Transverse colon (tissue), 4 donors: ENCODE measurements at regions not wholly inside any gene's neighbourhood (a gene's known extent, or its start where the extent isn't known, plus 50 kb on each side); places are given as distances from the start of the nearest gene placed in this dataset.

Source experiments
- DNase-seq: peaks from one replicate; pipeline ENCODE4 v3.0.0-alpha.2; 2019
- H3K27ac ChIP-seq, 4 donors: fragments of 200-600 bp; sonication (generic); 2 replicates each; pipeline ENCODE4 v1.5.1; 2016 to 2018; ENCODE audit warnings: inconsistent platforms in 4 of 4
- H3K27me3 ChIP-seq: fragments of 200-600 bp; sonication (generic); 2 replicates; pipeline ENCODE4 v1.5.1; 2017; ENCODE audit warnings: inconsistent platforms
- H3K36me3 ChIP-seq, 4 donors: fragments of 200-600 bp; sonication (generic); 2 replicates each; pipeline ENCODE4 v1.5.1; 2017 to 2019; ENCODE audit warnings: inconsistent platforms in 4 of 4
- H3K4me1 ChIP-seq, 4 donors: fragments of 200-600 bp; sonication (generic); 2 replicates each; pipeline ENCODE4 v1.5.1; 2017 to 2020; ENCODE audit warnings: inconsistent platforms in 4 of 4
- H3K4me3 ChIP-seq, 4 donors: fragments of 200-600 bp; sonication (generic); 1 replicate in 1 of 4; 2 replicates in 3 of 4; pipeline versions ENCODE4 v1.5.1 to v1.6.1; 2017 to 2019; ENCODE audit warnings: inconsistent platforms in 4 of 4
- H3K9me3 ChIP-seq, 2 donors: fragments of 200-600 bp; sonication (generic); 2 replicates each; pipeline ENCODE4 v1.5.1; 2017 to 2019; ENCODE audit warnings: inconsistent platforms in 2 of 2
- EP300 ChIP-seq: sonication (generic); formaldehyde crosslinking; IDR thresholded peaks from one replicate; pipeline ENCODE4 v1.6.1; 2017; ENCODE audit warnings: antibody characterized with exemption, low read depth
- POLR2A ChIP-seq: fragments of 450-650 bp; IDR thresholded peaks from one replicate; pipeline ENCODE4 v1.6.1; 2016; ENCODE audit warnings: antibody characterized with exemption, mild to moderate bottlenecking, moderate library complexity
- POLR2AphosphoS5 ChIP-seq, 3 donors: sonication (generic); formaldehyde crosslinking; IDR thresholded peaks; one replicate each; pipeline ENCODE4 v1.6.1; 2016; ENCODE audit warnings: antibody characterized with exemption in 3 of 3
- WGBS, 2 donors: methylation state at CpG; one replicate each; pipeline ENCODE4 v1.1.5; 2018; ENCODE audit warnings: low coverage in 1 of 2; 5-methylcytosine and 5-hydroxymethylcytosine counted together
- in situ Hi-C, 4 donors: fragments of 200-750 bp; cut with MboI; loops; one replicate each; pipeline versions ENCODE4 v1.15.0 to v1.15.1; 2017; ENCODE audit warnings: low sequenced_read_pairs in 3 of 4, low pct_ligation_motif_present in 1 of 4, low pct_unique_long_range_greater_than_20kb in 1 of 4
- intact Hi-C: fragments of 100-400 bp; cut with DNase I; formaldehyde crosslinking; loops from one replicate; pipeline ENCODE4 v1.15.1; 2023; ENCODE audit warnings: low total_unique reads
- TF ChIP-seq, protein P1 (sequence below), 5 experiments: fragments of 200-600 bp in 3 of 5; fragments of 450-650 bp in 2 of 5; sonication (generic) in 3 of 5; IDR thresholded peaks; 1 replicate in 2 of 5; 2 replicates in 3 of 5; pipeline ENCODE4 v1.5.1; 2016 to 2017; ENCODE audit warnings: antibody characterized with exemption in 5 of 5, inconsistent platforms in 3 of 5, mild to moderate bottlenecking in 2 of 5, moderate library complexity in 1 of 5

- TF ChIP-seq POLR2AphosphoS5 (IDR thresholded peaks at IDR 0.05) (no peak), EP300 (no peak), POLR2A (no peak)
- TF ChIP-seq, protein P1, sequence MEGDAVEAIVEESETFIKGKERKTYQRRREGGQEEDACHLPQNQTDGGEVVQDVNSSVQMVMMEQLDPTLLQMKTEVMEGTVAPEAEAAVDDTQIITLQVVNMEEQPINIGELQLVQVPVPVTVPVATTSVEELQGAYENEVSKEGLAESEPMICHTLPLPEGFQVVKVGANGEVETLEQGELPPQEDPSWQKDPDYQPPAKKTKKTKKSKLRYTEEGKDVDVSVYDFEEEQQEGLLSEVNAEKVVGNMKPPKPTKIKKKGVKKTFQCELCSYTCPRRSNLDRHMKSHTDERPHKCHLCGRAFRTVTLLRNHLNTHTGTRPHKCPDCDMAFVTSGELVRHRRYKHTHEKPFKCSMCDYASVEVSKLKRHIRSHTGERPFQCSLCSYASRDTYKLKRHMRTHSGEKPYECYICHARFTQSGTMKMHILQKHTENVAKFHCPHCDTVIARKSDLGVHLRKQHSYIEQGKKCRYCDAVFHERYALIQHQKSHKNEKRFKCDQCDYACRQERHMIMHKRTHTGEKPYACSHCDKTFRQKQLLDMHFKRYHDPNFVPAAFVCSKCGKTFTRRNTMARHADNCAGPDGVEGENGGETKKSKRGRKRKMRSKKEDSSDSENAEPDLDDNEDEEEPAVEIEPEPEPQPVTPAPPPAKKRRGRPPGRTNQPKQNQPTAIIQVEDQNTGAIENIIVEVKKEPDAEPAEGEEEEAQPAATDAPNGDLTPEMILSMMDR (IDR thresholded peaks at IDR 0.05), result no peak
Measured at GRCh38 chr12:5123921-5124320, 80.2 kb downstream of the KCNA5 start.

GRCh38 chr12:5124401-5124800 lies 80.7 kb downstream of the KCNA5 start:
- H3K27ac ChIP-seq, result no peak overlapping the region
- no peak overlapping the region for H3K4me3 ChIP-seq
- H3K4me1 ChIP-seq, result no peaks in the 10 kb centered on the region
- TF ChIP-seq POLR2AphosphoS5 (IDR thresholded peaks at IDR 0.05), result no peak
- TF ChIP-seq EP300, result no peak
- TF ChIP-seq, protein P1 (IDR thresholded peaks at IDR 0.05), result no peak
- TF ChIP-seq POLR2A, result no peak
- H3K9me3 ChIP-seq, result no peaks in the 10 kb centered on the region
- no peak for DNase-seq
- H3K27me3 ChIP-seq, result peaks cover 14% of the 10 kb centered on the region
- in situ Hi-C loops, result no loop called here
- H3K36me3 ChIP-seq, result no peaks in the 10 kb centered on the region
- intact Hi-C loops, result no loop called here

More at GRCh38 chr12:5123921-5124320, 80.2 kb downstream of the KCNA5 start:
- no peak overlapping the region for H3K27ac ChIP-seq
- H3K4me1 ChIP-seq, result no peaks in the 10 kb centered on the region
- WGBS, 2 donors, result 77% methylated on average over 2 of the region's 2 CpGs; no CpG with 5 or more reads in 1 of the 2 donors
- no peak for DNase-seq
- intact Hi-C loops (no loop called here), in situ Hi-C loops (no loop called here)
- peaks cover 12% of the 10 kb centered on the region for H3K27me3 ChIP-seq
- no peaks in the 10 kb centered on the region for H3K36me3 ChIP-seq
- no peak overlapping the region for H3K4me3 ChIP-seq
- H3K9me3 ChIP-seq, result no peaks in the 10 kb centered on the region

DNA sequence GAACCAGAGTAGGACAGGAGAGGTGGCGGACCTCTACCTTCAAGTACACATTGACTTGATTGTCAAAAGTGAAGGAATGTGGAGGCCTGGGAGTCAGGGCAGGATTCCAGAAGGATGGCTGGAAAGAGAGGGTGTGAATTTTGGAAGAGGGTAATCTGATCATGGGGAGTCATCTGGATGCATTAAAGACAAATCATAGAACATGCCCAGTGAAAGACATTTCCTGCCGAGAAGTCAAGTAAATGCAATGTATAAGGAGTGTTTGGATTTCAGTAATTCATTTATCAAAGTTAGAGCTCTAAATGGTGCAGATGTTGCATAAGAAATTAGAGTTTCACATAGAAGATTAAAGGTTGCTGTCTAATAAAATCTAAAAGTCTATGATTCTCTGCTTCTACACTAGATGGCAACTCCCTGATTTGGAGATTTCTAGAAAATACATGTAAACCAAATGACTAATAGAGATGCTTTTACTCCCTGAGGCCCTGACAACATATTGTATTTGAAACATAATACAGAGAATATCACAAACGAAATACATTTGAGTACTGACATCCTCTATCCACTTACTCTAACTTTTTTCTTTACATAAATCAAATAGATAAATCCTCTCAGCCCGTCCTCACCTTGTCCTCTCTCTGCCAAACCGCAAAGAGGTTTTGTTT lies 91.3 kb downstream of the KCNA5 start:
- 53 to 71% methylated on average over 4 to 5 of the region's 5 CpGs for WGBS, 2 donors
- in situ Hi-C loops, result no loop called here
- no peak for DNase-seq

DNA sequence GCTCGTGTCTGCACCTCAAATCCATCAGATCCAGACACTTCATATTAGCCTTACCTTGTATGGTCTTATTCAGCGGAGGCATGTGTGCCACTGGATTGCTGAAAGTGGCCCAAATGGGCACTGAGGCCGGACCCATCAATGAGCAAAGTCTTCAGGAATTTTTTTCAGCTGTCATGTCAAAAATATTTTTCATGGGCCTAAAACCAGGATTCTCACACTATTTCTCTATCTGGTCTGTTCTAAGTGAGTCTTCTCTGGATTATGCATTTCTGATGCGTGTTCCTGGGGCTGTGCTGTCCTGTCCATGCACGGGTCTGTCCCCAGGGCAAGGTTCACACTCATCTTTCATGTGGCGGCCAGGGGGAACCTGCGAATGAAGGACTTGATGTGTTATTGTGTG lies 94.6 kb downstream of the KCNA5 start:
- peaks cover 13% of the 10 kb centered on the region for H3K27me3 ChIP-seq
- no peaks in the 10 kb centered on the region for H3K9me3 ChIP-seq
- H3K4me1 ChIP-seq, result no peaks in the 10 kb centered on the region
- H3K4me3 ChIP-seq, result no peak overlapping the region
- in situ Hi-C loops, result no loop called here
- no peak for DNase-seq
- TF ChIP-seq POLR2AphosphoS5 (IDR thresholded peaks at IDR 0.05) (no peak), POLR2A (no peak), EP300 (no peak)
- TF ChIP-seq, protein P1 (IDR thresholded peaks at IDR 0.05), result no peak
- no peak overlapping the region for H3K27ac ChIP-seq
- intact Hi-C loops, result no loop called here
- 72 to 79% methylated on average over 3 to 7 of the region's 7 CpGs for WGBS, 2 donors
- H3K36me3 ChIP-seq, result no peaks in the 10 kb centered on the region

More for the DNA sequence above, 91.3 kb downstream of the KCNA5 start:
- no peak for TF ChIP-seq POLR2AphosphoS5 (IDR thresholded peaks at IDR 0.05)
- no peak for TF ChIP-seq POLR2A
- no peak for TF ChIP-seq EP300
- TF ChIP-seq, protein P1 (IDR thresholded peaks at IDR 0.05), result no peak
- Histone ChIP-seq H3K36me3 (no peaks in the 10 kb centered on the region), H3K4me3 (no peak overlapping the region), H3K9me3 (no peaks in the 10 kb centered on the region), H3K27me3 (peaks cover 14% of the 10 kb centered on the region), H3K4me1 (no peaks in the 10 kb centered on the region), H3K27ac (no peak overlapping the region)
- intact Hi-C loops, result no loop called here
